Activated naive CD8-positive, alpha-beta T cell treated with anti-CD3 and anti-CD28 coated beads for 36 hours (primary cell): ENCODE measurements at regions not wholly inside any gene's neighbourhood (a gene's known extent, or its start where the extent isn't known, plus 50 kb on each side); places are given as distances from the start of the nearest gene placed in this dataset.

ENCODE experiments used
- DNase-seq: peaks from one replicate; pipeline ENCODE4 v3.0.0; 2021
- H3K27ac Mint-ChIP-seq: one replicate; pipeline ENCODE4 v1.8.0; 2022; ENCODE audit warnings: mild to moderate bottlenecking, moderate library complexity, mixed read lengths
- H3K27me3 Mint-ChIP-seq: one replicate; pipeline ENCODE4 v1.8.0; 2022; ENCODE audit warnings: mild to moderate bottlenecking, mixed read lengths
- H3K36me3 Mint-ChIP-seq: one replicate; pipeline ENCODE4 v1.8.0; 2021; ENCODE audit warnings: mild to moderate bottlenecking, mixed read lengths
- H3K4me1 Mint-ChIP-seq: one replicate; pipeline ENCODE4 v1.8.0; 2021; ENCODE audit warnings: mixed read lengths
- H3K4me3 Mint-ChIP-seq: one replicate; pipeline ENCODE4 v1.8.0; 2022; ENCODE audit warnings: mild to moderate bottlenecking, moderate library complexity, mixed read lengths
- H3K9me3 Mint-ChIP-seq: one replicate; pipeline ENCODE4 v1.8.0; 2022; ENCODE audit warnings: mixed read lengths

DNA sequence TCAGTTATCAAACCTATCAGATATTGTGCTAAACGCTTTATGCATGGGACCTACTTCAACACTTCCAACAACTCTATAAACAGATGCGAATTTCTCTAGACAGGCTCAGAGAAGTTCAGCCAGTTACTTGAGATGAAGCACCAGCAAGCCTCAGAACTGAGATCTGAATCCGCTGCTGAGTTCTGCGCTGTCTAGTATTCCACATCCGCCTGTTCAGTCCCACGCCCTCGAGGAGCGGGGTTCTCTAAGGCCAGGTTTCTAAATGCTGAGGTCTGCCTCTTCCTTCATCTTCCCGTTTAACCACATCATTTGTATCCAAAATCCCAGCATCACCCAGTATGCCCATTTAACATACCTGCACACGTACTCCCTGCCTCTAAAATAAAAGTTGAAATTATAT lies 297.8 kb upstream of the ZNF32 start:
- H3K9me3 Mint-ChIP-seq = peaks cover 8% of the 10 kb centered on the region
- H3K4me3 Mint-ChIP-seq = no peak overlapping the region
- no peak for DNase-seq
- peaks cover 4% of the 10 kb centered on the region for H3K27me3 Mint-ChIP-seq
- peaks cover 8% of the 10 kb centered on the region for H3K4me1 Mint-ChIP-seq
- no peak overlapping the region for H3K27ac Mint-ChIP-seq
- no peaks in the 10 kb centered on the region for H3K36me3 Mint-ChIP-seq

DNA sequence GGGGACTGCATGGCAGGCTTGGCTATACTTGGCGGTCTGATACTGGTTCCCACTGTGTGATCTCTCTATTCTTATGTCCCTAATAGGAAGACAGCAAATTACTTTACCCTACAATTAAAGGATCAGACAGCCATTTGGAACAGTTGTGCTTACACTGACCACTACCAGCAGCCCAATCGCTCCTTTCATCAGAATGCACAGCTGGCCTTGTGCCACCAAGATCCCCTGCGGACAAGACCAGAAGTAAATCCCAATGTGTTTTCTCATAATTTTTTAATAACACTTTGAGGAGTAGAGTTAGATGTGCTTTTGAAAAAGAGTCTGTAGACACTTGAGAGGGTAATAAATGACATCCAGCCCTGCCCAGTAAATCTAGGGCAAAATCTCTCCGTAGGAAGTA lies 297.2 kb upstream of the ZNF32 start:
- Mint-ChIP-seq H3K4me3 (no peak overlapping the region), H3K27ac (no peak overlapping the region), H3K36me3 (no peaks in the 10 kb centered on the region), H3K27me3 (peaks cover 4% of the 10 kb centered on the region), H3K9me3 (peaks cover 7% of the 10 kb centered on the region), H3K4me1 (peaks cover 8% of the 10 kb centered on the region)
- no peak for DNase-seq

DNA sequence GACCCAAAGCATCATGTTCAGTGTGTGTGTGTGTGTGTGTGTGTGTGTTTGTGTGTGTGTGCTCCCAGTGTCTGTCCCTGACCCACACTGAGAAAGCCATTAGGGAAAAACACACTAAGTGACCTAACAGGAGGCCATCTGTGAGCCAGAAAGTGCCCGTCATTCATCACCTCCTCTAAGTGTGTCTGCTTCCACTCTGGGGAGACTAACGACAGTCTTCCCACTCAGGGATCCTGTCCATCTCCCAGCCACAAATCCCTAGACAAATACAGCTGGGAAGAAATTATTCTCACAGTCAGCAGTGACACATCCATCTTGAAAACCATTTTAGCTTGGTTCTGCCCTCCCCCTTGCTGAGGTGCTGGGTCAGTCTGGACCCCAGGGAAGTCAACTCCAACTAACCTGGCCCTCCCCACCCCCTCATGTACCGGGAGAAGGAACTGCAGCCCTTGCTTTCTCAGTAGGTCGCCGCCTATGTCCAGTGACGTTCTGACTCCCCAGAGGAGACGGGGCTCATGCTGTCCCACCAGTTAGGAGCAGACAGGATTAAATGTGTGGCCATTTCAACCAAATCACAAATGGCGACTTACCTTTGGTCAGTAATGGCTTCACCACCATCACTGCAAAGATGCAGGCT lies 296.5 kb upstream of the ZNF32 start:
- Mint-ChIP-seq H3K4me3 (no peak overlapping the region), H3K27ac (no peak overlapping the region), H3K9me3 (peaks cover 2% of the 10 kb centered on the region), H3K36me3 (no peaks in the 10 kb centered on the region), H3K27me3 (peaks cover under 1% of the 10 kb centered on the region), H3K4me1 (peaks cover 10% of the 10 kb centered on the region)
- no peak for DNase-seq

DNA sequence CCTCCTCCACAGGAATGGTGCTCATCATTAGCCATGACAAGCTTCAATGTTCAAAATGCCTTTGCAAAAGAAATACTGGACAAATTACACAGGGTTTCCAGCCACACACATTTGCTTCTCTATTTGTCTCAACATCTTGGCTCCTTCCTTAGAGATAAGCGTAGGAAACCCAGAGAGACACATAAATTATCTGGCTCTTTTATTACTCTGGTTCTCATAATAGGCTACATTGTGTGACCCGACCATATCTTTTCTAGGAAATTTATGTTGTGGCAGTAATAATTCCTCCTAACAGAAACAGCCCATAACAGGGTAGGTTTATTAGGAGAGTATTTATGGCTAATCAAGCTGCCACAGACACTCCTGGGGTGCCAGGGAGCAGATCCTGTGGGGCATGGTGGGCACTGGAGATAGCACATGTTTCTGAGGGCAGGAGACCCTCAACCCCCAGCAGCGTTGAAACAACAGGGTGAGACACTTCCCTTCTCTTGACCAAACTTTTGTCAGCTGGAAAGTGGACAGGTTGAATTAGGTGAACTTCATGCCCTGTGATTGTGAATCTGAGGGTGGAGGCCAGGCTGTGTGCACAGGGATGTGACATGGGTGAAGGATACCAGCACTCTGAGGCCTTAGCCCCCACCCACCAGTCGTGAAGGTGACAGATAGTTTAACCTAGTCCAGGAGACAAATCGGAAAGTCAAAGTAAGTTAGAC lies 295.9 kb upstream of the ZNF32 start:
- H3K27me3 Mint-ChIP-seq = no peaks in the 10 kb centered on the region
- H3K9me3 Mint-ChIP-seq = peaks cover 1% of the 10 kb centered on the region
- no peaks in the 10 kb centered on the region for H3K36me3 Mint-ChIP-seq
- no peak overlapping the region for H3K27ac Mint-ChIP-seq
- no peak overlapping the region for H3K4me3 Mint-ChIP-seq
- no peak for DNase-seq
- H3K4me1 Mint-ChIP-seq = peaks cover 15% of the 10 kb centered on the region

DNA sequence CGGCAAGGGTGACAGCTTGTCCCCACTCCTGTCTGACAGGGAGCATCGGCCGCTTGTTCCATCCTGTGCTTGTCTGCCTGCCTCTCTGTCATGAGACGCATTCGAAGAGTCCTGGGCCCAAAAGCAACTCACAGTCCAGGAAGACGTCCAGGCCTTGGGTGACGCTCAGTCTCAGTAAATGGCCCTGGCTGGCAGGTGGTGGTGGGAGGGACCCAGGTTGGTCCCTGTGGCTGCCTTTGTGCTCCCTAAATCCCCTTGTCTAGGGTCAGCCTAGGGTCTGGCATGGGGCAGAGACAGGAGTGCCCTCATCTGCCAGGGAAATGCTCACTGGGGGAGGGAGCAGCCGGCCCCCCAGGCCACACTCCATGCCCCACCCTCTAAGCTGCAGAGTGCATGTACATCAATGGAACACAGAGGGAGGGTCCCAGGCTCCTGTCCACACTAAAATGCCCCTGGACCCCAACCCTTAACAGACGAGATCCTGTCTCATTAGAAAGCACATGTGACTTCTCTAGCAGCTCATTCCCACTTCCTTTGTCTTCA lies 295.2 kb upstream of the ZNF32 start:
- DNase-seq = no peak
- Mint-ChIP-seq H3K9me3 (peaks cover 1% of the 10 kb centered on the region), H3K4me3 (no peak overlapping the region), H3K36me3 (no peaks in the 10 kb centered on the region), H3K4me1 (peaks cover 15% of the 10 kb centered on the region), H3K27me3 (no peaks in the 10 kb centered on the region), H3K27ac (no peak overlapping the region)

DNA sequence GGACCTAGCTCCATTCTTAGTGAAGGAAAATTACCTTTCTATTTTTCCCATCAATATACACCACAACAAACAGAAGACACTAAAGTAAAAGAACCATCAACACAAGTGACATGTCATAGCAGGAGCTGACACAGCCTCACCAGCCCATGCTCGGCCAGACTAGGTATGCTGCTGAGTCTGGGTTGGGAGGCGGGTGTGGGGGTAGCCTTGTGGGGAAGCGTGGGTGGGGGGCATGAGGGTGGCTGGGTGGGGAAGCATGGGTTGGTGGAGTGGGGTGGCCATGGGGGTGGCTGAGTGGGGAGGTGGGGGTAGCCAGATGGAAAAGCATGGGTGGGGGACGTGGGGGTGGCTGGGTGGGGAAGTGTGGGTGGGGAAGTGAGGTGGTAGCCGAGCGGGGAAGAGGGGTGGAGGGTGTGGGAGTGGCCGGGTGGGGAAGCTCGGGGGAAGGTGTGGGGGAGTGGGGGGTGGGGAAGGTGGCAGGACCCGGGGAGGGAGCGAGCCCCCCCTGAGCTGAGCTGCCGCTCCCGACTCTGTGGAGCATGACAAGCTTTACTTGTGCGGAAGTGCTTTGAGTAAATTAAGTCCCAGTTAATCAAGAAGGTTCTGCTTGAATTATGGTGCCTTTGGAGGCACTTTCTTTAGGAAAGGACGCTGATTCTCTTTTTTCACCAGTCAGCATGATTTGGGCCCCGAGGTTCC lies 294.6 kb upstream of the ZNF32 start:
- no peak overlapping the region for H3K27ac Mint-ChIP-seq
- H3K4me1 Mint-ChIP-seq = peaks cover 15% of the 10 kb centered on the region

DNA sequence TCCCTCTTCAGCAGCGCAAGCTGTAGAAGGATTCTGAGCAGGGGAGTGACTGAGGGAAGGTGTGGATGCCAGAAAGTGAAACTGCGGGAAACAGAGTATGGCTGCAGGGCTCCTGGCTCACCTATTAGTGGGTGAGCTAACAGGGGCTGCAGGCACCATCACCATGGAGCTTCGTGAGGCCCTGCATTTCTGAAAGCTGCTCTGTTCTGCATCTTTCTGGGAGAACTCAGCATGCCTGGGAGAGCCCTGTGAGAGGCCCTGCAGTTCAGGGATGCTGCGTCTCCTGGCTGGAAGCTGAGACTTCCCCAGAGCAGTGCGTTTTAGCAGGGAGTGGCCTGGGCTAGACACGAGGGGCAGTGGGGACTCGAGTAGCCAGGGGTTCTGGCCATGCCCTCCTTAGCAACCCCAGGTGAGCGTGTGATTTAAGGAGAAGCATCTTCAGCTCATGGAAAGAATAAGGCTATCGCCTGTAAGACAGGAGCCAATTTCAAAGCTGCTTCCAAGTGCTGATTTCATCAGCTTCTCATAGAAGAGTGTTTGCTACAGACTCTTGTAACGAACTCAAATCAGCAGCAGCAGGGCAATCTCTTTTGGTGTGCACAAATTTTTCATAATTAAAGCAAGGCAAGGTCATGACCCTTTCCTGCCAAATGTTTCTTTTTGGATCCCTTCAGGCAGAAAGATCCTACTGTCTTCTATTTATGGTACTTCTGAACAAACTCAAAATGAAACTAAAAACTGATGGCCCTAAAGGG lies 293.6 kb upstream of the ZNF32 start:
- H3K27ac Mint-ChIP-seq = no peak overlapping the region
- no peaks in the 10 kb centered on the region for H3K9me3 Mint-ChIP-seq
- H3K4me3 Mint-ChIP-seq = no peak overlapping the region
- H3K27me3 Mint-ChIP-seq = no peaks in the 10 kb centered on the region
- no peaks in the 10 kb centered on the region for H3K36me3 Mint-ChIP-seq
- peaks cover 15% of the 10 kb centered on the region for H3K4me1 Mint-ChIP-seq
- no peak for DNase-seq

More for the DNA sequence above, 294.6 kb upstream of the ZNF32 start:
- peaks cover 1% of the 10 kb centered on the region for H3K9me3 Mint-ChIP-seq
- DNase-seq = no peak
- H3K27me3 Mint-ChIP-seq = no peaks in the 10 kb centered on the region
- H3K4me3 Mint-ChIP-seq = no peak overlapping the region
- no peaks in the 10 kb centered on the region for H3K36me3 Mint-ChIP-seq

DNA sequence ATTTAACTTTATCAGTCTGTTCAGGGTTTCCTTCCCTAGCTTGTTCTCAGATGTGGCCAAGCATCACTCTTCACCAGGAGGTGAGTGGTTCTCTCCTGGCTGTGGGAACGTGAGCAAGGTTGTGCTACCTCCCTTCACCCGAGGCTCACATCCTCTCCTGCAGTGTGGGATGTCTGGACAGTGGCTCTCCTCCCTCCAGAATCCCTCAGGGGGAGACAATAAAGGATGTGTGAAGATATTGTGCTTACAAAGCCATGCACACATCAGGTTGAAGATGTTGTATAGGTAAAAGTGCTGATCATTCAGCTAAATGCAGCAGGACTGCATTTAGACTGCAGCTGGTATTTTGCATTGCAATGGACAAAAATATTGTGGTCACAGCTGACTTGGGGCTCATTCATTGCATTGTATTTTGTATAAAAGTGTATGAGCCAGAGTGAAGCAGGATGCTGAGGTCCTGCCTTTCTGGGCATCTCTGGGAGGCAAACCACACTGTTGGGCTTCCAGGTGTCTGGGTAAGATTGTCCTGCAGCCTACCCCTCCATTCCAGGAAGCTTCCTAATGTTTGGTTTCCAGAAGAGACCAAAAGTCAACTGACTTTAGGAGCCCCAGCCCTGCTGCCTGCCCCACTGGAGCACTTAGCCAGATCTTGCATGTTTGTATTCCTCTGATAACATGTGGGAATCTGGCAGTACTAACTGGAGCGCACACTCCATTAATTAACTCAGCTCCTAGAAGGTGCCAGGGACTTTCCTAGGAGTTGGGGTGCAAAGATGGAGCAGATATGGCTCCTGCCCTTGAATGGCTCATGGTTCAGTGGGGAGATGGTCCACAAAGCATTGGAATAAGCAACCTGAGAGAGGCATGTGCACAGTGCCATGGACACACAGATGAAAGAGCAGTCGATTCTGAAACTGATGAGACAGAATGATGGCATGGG lies 292.5 kb upstream of the ZNF32 start:
- no peaks in the 10 kb centered on the region for H3K36me3 Mint-ChIP-seq
- no peak overlapping the region for H3K4me3 Mint-ChIP-seq
- H3K27me3 Mint-ChIP-seq = no peaks in the 10 kb centered on the region
- no peak overlapping the region for H3K27ac Mint-ChIP-seq
- H3K4me1 Mint-ChIP-seq = peaks cover 15% of the 10 kb centered on the region
- H3K9me3 Mint-ChIP-seq = no peaks in the 10 kb centered on the region
- DNase-seq = no peak

DNA sequence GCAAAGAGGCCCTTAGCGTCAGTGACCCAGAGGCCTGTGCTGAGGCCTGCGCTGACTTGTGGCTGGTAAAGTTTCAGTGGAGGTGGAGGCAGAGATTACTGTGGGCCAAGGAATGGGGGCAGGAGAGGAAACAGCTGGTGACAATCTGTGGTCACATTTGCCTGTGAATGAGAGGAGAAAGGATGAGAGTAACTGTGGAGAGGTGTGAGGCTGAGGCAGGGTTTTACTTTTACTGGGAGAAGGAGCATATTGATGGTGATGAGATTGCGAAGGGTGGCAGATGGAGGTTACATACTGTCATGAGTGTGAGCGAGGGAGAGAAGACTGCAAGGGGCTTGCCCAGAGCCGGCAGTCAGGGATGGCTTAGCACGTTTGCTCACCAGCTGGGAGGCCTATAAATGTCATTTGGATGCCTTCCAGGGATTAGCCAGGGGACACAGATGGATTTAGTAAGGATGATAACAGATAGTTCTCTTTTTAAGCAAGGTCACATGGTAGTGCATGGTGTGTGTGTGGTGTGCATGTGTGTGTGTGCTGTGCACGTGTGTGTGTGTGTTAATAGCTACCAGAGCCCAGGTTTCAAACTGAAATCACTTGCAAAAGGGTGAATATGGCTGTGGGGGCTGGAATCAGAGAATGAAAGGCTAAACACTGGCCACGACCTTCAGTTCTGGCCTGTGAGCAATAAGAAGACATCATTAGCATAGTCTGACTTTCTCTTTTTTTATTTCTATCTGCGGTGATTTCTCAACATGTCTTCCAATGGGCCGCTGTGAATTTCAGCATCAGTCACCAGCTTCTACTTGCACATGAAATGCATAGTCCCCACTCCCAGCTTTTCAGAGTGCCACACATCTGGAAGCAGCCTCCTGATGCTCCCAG lies 291.5 kb upstream of the ZNF32 start:
- no peaks in the 10 kb centered on the region for H3K9me3 Mint-ChIP-seq
- peaks cover 15% of the 10 kb centered on the region for H3K4me1 Mint-ChIP-seq
- DNase-seq = no peak
- H3K27me3 Mint-ChIP-seq = no peaks in the 10 kb centered on the region
- no peak overlapping the region for H3K4me3 Mint-ChIP-seq
- H3K36me3 Mint-ChIP-seq = no peaks in the 10 kb centered on the region
- no peak overlapping the region for H3K27ac Mint-ChIP-seq

DNA sequence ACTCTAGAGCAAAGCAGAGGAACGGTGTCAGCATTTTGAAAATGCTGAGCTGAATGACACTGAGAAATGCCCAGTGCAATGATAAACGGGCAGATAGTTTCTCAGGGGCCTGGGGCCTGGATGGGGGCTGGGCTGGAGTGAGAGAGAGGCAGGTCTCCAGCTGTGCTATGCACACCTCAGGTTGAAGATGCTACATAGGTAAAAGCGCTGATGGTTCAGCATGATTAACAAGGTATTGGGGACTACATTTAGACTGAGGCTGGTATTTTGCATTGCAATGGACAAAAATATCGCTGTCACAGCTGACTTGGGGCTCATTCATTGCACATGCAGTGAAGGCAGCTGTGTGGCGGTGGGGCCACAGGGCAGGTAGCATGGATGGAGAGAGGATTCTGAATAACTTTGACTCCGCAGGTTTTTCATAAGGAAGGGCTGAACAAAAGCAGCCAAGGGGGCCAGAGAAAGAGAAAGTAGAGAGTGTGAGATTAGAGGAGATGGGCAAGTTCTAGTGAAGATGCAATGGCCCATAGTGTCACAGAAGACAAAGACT lies 290.8 kb upstream of the ZNF32 start:
- no peak for DNase-seq
- peaks cover 15% of the 10 kb centered on the region for H3K4me1 Mint-ChIP-seq
- H3K9me3 Mint-ChIP-seq = no peaks in the 10 kb centered on the region
- H3K27me3 Mint-ChIP-seq = no peaks in the 10 kb centered on the region
- H3K4me3 Mint-ChIP-seq = no peak overlapping the region
- no peak overlapping the region for H3K27ac Mint-ChIP-seq
- no peaks in the 10 kb centered on the region for H3K36me3 Mint-ChIP-seq

DNA sequence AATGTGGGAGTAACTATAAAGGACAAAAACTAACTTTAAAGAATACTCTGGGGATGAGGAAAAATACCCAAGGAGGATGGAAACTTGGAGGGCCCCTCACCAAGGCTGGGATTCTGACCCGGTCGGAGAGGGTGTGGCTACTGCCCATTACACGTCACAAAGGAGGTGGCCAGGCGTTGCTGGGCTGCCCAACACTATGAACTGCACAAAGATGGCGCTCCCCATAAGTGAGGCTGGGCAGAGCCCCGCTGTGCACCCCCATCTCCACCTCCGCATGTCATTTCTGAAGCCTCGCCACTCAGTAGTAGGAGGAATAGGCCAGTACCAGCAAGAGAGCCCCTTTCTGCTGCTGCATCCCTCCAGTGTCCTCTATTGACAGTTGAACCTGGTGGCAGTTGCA lies 290.1 kb upstream of the ZNF32 start:
- DNase-seq = no peak
- Mint-ChIP-seq H3K27ac (no peak overlapping the region), H3K4me3 (no peak overlapping the region), H3K36me3 (no peaks in the 10 kb centered on the region), H3K9me3 (no peaks in the 10 kb centered on the region), H3K27me3 (no peaks in the 10 kb centered on the region), H3K4me1 (peaks cover 14% of the 10 kb centered on the region)

DNA sequence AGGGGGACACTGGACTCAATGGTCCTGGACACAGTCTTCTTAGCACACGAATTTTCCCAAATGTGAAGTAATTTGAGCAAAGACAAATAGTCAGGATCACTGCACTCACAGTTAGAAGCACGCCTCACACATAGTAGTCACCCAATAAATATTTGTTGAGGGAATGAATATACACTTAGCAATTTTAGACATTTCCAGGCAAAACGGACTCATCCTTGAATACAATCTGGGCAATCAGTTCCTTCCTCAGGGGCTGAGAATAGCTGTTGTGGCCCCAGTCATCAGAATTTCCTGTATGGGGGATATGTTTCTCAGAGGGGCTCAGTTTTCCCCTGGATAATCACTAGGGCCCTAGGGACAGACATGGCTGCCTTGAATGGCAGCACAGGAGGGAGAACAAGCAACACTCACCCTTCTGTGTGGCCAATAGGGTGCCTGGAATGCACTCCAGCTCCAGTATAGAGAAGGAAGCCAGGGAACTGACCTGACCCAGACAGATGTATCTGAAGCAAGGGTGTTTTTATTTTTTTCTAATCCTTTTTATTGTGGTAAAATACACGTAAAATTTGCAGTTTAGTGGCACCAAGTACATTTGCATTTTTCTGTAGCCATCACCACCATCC lies 282.7 kb upstream of the ZNF32 start:
- H3K4me3 Mint-ChIP-seq = no peak overlapping the region
- no peaks in the 10 kb centered on the region for H3K36me3 Mint-ChIP-seq
- H3K4me1 Mint-ChIP-seq = no peaks in the 10 kb centered on the region
- H3K27ac Mint-ChIP-seq = no peak overlapping the region
- H3K27me3 Mint-ChIP-seq = peaks cover 12% of the 10 kb centered on the region
- H3K9me3 Mint-ChIP-seq = no peaks in the 10 kb centered on the region
- DNase-seq = no peak

DNA sequence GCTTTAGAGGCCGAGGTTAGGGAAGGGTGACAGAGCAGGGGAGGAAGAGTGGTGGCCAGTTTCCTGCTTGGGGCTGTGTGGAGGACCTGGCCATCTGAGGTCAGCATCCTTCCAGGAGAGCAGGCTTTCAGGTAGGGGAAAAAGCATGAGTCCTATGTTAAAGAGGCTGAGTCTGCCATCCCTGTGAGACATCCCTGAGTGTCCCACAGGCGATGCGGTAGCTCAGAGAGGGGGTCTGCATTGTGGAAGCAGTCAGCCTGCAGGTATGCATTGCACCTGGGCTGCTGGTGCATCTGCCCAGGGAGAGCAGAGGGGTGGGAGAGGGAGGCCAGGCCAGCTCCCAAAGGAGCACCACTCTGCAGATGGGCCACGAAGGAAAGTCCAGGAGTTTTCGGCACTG lies 282.1 kb upstream of the ZNF32 start:
- Mint-ChIP-seq H3K9me3 (no peaks in the 10 kb centered on the region), H3K36me3 (no peaks in the 10 kb centered on the region), H3K27ac (no peak overlapping the region), H3K4me1 (no peaks in the 10 kb centered on the region), H3K4me3 (no peak overlapping the region), H3K27me3 (peaks cover 12% of the 10 kb centered on the region)
- DNase-seq = no peak
